KMS-11 (cell line): ENCODE measurements at regions not wholly inside any gene's neighbourhood (a gene's known extent, or its start where the extent isn't known, plus 50 kb on each side); places are given as distances from the start of the nearest gene placed in this dataset.
"Not testable (repeated sequence)": the region's sequence is repeated elsewhere in the genome, so short reads cannot be mapped to it uniquely, and the experiment has no call there.

Experiments
- H2AFZ ChIP-seq: fragments of 200-600 bp; sonication (generic); 2 replicates; pipeline ENCODE4 v1.6.1; 2016; ENCODE audit warnings: antibody characterized with exemption, mixed run types, low read depth
- H3K27ac ChIP-seq: fragments of 200-600 bp; sonication (generic); 2 replicates; pipeline ENCODE4 v1.6.1; 2016; ENCODE audit warnings: mild to moderate bottlenecking, mixed run types
- H3K27me3 ChIP-seq: fragments of 200-600 bp; sonication (generic); 2 replicates; pipeline ENCODE4 v1.6.1; 2017; ENCODE audit warnings: mild to moderate bottlenecking, low read depth, mixed run types, moderate library complexity; ENCODE audit not compliant: insufficient read depth
- H3K36me3 ChIP-seq: fragments of 200-600 bp; sonication (generic); 2 replicates; pipeline ENCODE4 v1.6.1; 2017; ENCODE audit warnings: mild to moderate bottlenecking, mixed run types; ENCODE audit not compliant: insufficient read depth
- H3K4me1 ChIP-seq: fragments of 200-600 bp; sonication (generic); 2 replicates; pipeline ENCODE4 v1.6.1; 2016; ENCODE audit warnings: mild to moderate bottlenecking, low read depth, mixed run types; ENCODE audit not compliant: poor library complexity, severe bottlenecking
- H3K4me2 ChIP-seq: fragments of 200-600 bp; sonication (generic); 2 replicates; pipeline ENCODE4 v1.7.0; 2016; ENCODE audit warnings: mild to moderate bottlenecking, mixed run types
- H3K4me3 ChIP-seq: fragments of 200-600 bp; sonication (generic); IDR thresholded peaks from 2 replicates; pipeline ENCODE4 v1.6.1; 2017; ENCODE audit warnings: low read depth, low read length, mixed read lengths; ENCODE audit not compliant: insufficient read depth
- H3K79me2 ChIP-seq: fragments of 200-600 bp; sonication (generic); 2 replicates; pipeline ENCODE4 v1.6.1; 2016; ENCODE audit warnings: low read depth, mixed run types; ENCODE audit not compliant: insufficient read depth
- H3K9ac ChIP-seq: fragments of 200-600 bp; sonication (generic); 2 replicates; pipeline ENCODE4 v1.6.1; 2016; ENCODE audit warnings: mild to moderate bottlenecking, mixed run types
- H4K20me1 ChIP-seq: fragments of 200-600 bp; sonication (generic); 2 replicates; pipeline ENCODE4 v1.6.1; 2016; ENCODE audit warnings: mild to moderate bottlenecking, mixed run types; ENCODE audit not compliant: insufficient read depth
- CTCF ChIP-seq: fragments of 200-600 bp; sonication (generic); conservative IDR thresholded peaks from 2 replicates; pipeline ENCODE4 v1.6.1; 2017; ENCODE audit warnings: low read depth, mild to moderate bottlenecking, antibody characterized with exemption, low read length, moderate library complexity, mixed read lengths

- peak overlapping the region; percentile 82 for H3K27ac ChIP-seq
- no peaks in the 10 kb centered on the region for H3K27me3 ChIP-seq
- no peaks in the 10 kb centered on the region for H4K20me1 ChIP-seq
- TF ChIP-seq CTCF: no peak
- no peaks in the 10 kb centered on the region for H3K36me3 ChIP-seq
- peak overlapping the region; percentile 89 for H3K4me2 ChIP-seq
- H3K4me3 ChIP-seq: no peak overlapping the region
- H2AFZ ChIP-seq: peak overlapping the region; percentile 88
- H3K4me1 ChIP-seq: peaks cover 56% of the 10 kb centered on the region
- H3K79me2 ChIP-seq: no peaks in the 10 kb centered on the region
- peak overlapping the region; percentile 35; the same call in 1 of the 2 replicates for H3K9ac ChIP-seq
Measured at GRCh38 chr3:153051427-153052095, 110.5 kb upstream of the RAP2B start.

GRCh38 chr3:153052096-153052460 lies 109.9 kb upstream of the RAP2B start:
- no peak for TF ChIP-seq CTCF
- Histone ChIP-seq H3K79me2 (no peaks in the 10 kb centered on the region), H3K27ac (peak overlapping the region; percentile 82), H3K4me3 (no peak overlapping the region), H3K9ac (peak overlapping the region; percentile 35; the same call in 1 of the 2 replicates), H2AFZ (peak overlapping the region; percentile 88), H3K36me3 (no peaks in the 10 kb centered on the region), H3K4me2 (peak overlapping the region; percentile 89), H4K20me1 (no peaks in the 10 kb centered on the region), H3K27me3 (no peaks in the 10 kb centered on the region), H3K4me1 (peaks cover 61% of the 10 kb centered on the region)

GRCh38 chr3:153055217-153055616 lies 106.8 kb upstream of the RAP2B start:
- no peaks in the 10 kb centered on the region for H3K36me3 ChIP-seq
- H3K9ac ChIP-seq: no peak overlapping the region
- H3K4me2 ChIP-seq: peak overlapping the region; percentile 90
- H3K79me2 ChIP-seq: no peaks in the 10 kb centered on the region
- TF ChIP-seq CTCF: no peak
- H2AFZ ChIP-seq: peak overlapping the region; percentile 31; the same call in 1 of the 2 replicates
- H3K4me3 ChIP-seq: no peak overlapping the region
- H4K20me1 ChIP-seq: no peaks in the 10 kb centered on the region
- H3K27me3 ChIP-seq: no peaks in the 10 kb centered on the region
- peaks cover 90% of the 10 kb centered on the region for H3K4me1 ChIP-seq
- H3K27ac ChIP-seq: peak overlapping the region; percentile 52

GRCh38 chr3:153055779-153056178 lies 106.2 kb upstream of the RAP2B start:
- no peaks in the 10 kb centered on the region for H3K27me3 ChIP-seq
- TF ChIP-seq CTCF: no peak
- H3K4me3 ChIP-seq: no peak overlapping the region
- peaks cover 90% of the 10 kb centered on the region for H3K4me1 ChIP-seq
- peak overlapping the region; percentile 90 for H3K4me2 ChIP-seq
- H3K79me2 ChIP-seq: no peaks in the 10 kb centered on the region
- H3K27ac ChIP-seq: peak overlapping the region; percentile 52
- H2AFZ ChIP-seq: no peak overlapping the region
- H3K9ac ChIP-seq: no peak overlapping the region
- no peaks in the 10 kb centered on the region for H4K20me1 ChIP-seq
- no peaks in the 10 kb centered on the region for H3K36me3 ChIP-seq

- H3K4me3 ChIP-seq, H3K79me2 ChIP-seq, H3K9ac ChIP-seq, H3K36me3 ChIP-seq, H3K27me3 ChIP-seq, H4K20me1 ChIP-seq: not testable (repeated sequence)
- Histone ChIP-seq H3K27ac (peak overlapping the region; percentile 18), H2AFZ (peak overlapping the region; percentile 35), H3K4me2 (peak overlapping the region; percentile 65), H3K4me1 (peaks cover 66% of the 10 kb centered on the region)
Measured at GRCh38 chr3:153058031-153058688, 103.9 kb upstream of the RAP2B start.
